HG02610 (cell line): ENCODE measurements at regions not wholly inside any gene's neighbourhood (a gene's known extent, or its start where the extent isn't known, plus 50 kb on each side); places are given as distances from the start of the nearest gene placed in this dataset.

Source experiments
- ATAC-seq: cut with Tn5 transposase; IDR thresholded peaks from one replicate; pipeline ENCODE4 v1.9.1; 2021; ENCODE audit warnings: mild to moderate bottlenecking, moderate library complexity; ENCODE audit not compliant: unreplicated experiment

DNA sequence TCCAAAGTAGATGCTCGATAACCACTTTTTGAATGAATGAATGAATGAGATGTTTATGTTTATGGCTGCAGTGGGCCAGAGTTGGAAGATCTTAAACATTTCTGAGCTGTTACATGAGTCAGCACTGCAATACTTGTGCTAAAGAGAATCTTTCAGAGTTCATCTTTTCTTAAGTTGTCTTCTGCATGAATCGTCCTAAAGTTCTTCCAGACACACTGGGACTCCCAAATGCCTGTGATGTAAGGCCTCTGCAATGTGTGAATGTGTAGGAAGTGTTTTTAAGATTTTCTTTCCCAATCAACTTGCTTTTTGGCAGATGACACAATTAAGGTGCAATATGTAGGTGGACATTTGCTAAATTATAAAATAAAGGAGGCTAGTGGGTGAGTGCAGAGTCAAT lies 50.3 kb upstream of the TRIM9 start:
- no peak for ATAC-seq

DNA sequence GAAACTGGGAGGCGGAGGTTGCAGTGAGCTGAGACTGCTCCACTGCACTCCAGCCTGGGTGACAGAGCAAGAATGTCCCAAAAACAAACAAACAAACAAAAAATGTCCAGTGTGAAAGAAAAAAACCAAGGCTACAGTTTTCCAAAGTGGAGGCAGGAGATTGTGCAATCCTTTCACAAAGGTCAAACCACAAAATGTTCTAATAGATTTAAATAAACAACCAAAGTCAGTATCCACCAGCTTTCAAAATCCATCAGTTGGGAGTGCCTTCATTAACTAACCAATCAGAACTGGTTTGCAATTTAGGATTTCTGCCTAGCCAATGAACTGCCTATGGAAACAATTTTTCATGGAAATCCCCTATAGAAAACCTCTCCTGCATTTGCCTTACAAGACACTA lies 52.3 kb upstream of the TRIM9 start:
- ATAC-seq: no peak

DNA sequence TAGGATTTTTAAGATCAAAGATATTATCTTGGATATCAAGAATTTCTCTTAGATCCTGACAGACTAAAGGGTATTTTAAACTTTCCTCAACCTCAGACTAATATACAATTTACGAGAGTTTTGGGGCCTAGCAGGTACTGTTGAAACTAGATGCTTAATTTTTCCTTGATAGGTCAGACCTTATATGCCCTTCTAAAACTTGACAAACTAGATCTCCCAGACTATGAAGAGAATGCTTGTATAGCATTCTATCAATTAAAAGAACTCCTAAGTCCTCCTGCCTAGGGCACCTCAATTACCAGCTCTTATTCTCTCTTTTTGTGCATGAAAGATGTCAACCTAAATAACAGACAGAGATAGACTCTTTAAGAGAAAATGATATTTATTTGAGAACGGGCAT lies 60.4 kb upstream of the TRIM9 start:
- no peak for ATAC-seq

DNA sequence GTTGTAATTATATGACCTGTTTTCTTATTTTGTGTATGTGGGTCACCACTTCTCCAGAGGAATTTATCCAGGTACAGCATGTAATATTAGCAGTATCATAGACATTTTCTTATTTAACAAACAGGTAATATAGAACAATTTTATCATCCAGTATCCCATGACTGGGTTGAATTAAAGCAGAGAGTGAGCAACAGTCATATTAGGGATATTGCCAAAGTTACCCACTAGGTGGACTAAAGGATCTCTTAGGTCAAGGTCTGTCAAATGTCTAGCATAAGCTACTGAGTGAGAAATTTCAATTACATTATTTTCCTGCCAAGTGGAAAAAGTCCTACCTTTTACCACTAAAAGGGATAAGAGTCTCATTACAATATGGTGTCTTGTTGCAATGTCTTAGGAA lies 62.1 kb upstream of the TRIM9 start:
- ATAC-seq: peak; percentile 76

DNA sequence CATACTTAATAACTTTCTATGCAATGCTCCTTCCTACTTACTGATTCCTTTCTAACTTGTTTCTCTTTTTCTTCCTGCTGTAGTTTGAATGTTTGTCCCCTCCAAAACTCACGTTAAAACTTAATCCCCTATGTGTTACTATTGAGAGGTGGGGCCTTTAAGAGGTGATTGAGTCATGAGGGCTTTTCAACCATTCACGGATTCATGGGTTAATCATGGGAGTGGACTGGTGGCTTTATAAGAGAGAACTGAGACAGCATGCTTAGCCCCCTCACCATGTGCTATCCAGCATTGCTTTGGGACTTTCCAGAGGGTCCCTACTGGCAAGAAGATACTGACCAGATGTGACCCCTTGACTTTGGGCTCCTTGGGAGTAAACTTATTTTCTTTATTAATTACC lies 66.0 kb upstream of the TRIM9 start:
- no peak for ATAC-seq

DNA sequence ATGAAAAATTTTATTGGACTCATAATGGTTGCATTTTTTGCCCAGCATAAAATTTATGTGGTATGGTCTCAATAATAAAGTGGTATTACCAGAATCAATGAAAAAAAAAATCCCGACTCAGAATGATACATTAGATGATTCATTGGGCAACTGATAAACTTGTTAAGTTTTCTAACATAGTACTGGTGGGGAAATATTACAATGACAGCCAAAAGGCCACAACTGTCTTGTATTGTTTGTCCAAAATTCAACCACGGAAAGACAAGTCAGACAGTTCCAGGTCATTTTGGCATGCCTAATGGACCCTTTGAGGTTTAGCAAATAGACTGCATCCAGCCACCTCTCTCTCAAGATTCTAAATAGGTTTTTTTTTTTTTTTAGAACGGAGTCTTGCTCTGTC lies 70.5 kb upstream of the TRIM9 start:
- no peak for ATAC-seq

DNA sequence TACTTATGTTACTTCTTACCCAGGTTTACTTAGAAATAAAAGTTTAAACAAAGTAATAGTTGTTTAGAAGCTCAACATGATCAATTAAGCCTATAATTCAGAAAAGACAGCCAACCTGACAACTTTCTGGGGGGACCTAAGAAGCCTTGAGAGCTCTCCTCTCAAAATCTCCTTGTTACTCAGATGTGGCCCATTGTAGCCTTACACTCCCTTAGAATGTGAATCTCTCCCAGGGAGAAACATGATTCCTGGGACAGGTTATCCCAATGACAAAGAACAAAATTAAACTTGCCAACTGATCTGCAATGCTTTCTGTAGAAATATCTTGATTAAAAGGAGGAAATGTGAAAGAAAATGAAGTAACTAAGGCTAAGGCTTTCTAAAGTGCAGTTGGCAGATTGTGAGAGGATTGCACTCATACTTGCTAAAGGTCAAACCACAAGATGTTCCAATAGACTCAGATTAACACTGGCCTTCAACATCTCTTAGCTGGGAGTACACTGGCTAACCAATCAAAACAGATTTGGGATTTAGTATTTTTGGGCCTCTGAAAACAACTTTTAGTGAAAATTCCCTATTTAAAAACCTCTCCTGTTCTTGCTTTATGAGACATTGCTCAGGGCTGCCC lies 72.3 kb upstream of the TMX1 start:
- ATAC-seq: no peak

DNA sequence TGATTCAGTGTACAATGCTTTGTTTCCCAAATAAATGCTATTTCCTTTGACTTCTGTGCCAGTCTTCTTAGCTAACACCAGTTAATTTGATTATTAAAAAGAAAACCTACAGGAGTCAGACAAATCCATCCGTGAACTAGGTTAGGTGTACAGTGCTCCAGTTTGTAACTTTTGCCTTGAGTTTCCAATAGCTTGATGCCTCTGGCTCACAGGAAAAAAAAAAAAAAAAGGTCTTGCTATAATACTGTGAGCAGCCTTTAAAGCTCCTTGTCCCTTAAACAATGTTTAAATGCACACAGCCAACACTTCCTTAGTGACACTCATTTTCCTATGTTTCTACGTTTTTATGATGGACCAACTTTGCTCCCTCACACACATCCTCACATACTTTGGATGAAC lies 71.8 kb upstream of the TMX1 start:
- ATAC-seq: no peak

DNA sequence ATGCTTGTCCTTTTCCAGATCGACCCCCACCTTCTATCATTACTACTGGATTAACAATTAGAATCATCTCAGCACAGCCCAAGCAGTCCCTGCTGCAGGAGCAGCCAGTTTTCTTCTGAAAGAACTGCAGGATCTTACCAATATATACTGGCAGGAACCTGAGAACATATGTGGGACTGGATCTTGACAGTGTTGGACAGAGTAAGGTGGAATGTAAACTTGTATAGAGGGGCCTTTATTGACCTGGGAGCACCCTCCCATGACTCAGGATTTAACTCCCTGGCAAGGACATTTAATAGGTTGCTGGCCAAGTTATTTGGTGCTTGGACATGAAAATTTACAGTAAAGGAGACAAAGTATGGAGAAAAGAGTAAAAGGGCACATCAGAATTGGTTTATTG lies 66.2 kb upstream of the TMX1 start:
- ATAC-seq: no peak

DNA sequence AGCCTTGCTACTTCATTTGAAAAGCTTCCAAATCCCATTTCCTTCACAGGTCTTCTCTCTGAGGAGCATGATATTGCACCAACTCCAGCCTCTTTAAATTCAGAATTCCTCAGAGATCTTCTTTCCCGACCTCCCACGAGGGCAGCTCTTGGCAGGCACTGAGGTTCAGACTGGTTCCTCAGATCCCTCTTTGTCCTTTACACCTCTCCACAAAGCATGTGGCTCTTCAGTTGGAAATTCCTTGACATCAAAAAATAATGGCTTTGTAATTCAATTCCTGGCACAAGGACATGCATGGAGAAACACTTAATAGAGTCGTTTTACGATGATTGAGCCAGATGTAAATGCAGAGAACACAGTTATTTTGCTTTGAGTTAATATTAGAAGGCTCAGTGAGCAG lies 63.2 kb upstream of the TMX1 start:
- ATAC-seq: no peak

DNA sequence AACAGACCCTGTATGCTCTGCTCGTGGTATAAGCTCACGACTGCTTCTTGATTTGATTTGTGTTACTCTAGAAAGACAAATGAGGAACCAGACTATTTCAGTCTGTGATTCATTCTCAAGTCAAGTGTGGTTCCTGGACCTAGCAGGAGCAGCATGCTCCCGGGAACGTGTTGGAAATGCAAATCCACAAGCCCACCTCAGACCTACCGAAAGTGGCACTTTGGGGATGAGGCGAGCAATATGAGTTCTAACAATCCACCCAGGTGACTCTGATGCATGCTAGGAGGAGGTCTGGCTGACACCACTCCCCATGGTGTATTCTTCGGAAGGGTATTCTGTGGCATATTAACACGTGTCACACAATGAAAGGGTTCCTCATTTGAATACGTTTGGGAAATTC lies 59.5 kb upstream of the TMX1 start:
- peak; percentile 76 for ATAC-seq

DNA sequence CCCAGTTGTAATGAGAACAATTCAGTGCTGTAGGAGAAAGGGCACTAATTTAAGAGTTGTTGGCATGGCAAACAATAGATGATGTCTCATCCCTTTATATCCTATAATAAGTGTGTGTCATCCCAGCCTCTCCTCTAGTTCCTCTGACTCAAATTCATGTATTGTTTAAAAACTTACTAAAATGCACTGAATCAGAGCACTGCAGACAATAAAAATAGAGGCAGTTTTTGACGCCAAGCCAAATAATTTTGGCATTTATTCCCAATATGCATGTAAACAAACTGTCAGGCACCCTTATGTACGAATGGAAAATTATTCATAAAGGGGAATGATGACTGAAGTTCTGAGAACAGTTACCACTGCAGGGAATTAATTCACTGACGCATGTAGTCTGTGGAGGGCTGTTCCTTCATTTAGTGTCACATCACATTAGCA lies 57.9 kb upstream of the TMX1 start:
- ATAC-seq: no peak

DNA sequence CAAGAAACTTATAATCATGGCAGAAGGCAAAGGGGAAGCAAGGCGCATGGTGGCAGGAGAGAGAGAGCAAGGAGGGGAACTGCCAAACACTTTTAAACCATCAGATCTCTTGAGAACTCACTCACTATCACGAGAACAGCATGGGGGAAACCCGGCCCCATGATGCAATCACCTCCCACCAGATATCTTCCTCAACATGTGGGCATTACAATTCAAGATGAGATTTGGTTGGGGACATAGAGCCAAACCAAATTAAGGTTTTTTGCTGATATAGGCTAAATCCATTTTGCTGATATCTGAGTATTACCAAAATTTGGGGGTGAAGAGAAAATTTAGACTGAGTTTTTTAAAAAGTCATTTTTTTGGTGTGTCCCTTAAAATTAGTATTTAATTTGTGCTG lies 54.9 kb upstream of the TMX1 start:
- ATAC-seq: no peak

DNA sequence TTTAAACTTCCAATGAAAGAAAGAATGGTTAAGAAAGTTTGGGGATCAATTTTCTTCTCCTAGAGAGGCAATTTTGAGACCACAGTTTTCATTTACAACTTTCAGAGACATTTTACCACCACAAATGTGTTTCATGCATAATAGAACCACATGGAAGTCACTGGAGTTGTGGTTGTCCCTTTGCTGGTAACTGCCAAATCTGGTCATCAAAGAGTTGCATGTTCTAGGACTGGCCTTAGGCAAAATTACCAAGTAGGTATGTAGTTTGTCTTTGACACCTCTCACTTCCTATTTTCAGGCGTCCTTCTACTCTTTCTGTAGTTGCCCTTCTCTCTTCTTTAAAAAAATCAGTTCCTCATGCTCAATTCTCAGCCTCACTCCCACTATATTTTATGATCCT lies 54.3 kb upstream of the TMX1 start:
- peak; percentile 60 for ATAC-seq

DNA sequence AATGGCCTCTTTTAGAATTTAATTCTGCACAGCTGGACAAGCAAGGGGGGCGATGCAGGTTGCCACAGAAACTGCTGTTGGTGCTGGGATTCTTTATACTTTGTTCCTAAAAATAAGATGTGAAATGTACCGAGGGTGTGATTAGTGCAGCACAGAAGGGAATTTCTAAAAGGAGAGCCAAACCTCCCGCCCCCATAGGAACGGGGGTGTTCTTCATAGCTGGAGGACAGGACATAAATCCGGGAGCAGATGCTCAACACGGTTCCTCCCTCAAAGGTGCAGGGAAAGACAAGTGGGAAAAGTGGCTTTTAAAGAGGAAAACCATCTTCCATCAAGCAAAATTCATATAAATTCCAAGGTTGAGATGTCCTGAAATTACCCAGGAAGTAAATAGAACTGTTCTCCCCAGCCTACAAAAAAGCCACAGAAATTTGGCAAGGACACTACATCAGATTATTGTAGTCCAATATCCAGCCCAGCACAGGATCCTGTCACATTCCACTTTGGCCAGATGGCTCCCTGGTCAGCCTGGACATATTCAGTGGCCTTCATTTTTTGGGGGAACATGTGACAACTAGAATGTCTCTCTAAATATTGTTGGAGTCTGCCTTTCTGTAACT lies 51.4 kb upstream of the TMX1 start:
- ATAC-seq: no peak

DNA sequence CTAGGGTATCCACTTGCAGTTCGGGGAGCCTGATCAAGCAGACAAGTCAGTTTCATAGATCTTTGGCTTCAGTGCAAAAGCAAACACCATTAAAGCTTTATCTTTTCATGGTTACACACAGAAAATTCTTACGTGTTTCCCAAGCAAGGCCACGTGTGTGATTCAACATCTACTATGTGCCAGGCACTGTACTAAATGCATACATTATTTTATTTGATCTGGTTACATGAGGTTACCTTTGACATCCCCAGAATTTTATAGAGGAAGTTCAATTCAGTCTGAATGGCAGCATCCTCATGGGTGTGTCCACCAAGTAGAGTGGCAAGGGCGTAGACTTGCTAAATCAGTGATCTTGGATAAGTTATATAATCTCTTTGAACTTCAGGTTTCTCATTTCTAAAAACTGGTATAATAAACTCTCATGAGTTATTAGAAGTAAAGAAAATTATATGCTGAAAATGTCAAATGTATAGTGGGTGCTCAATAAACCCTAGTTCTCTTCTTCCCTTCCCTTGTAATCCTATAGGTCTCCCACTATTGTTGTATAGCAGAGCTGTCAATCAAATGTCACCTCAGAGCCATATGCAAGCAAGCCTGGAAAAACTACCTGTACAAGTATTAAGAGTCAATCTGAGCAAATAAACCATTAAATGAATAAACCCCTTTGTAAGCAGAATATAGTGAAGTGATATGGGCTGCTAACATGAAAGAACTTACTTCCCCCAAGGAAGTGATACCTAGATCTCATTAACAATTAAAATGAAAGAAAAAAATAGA lies 50.3 kb upstream of the TMX1 start:
- no peak for ATAC-seq
